ENCODE measurements at regions not wholly inside any gene's neighbourhood (a gene's known extent, or its start where the extent isn't known, plus 50 kb on each side); places are given as distances from the start of the nearest gene placed in this dataset.
A peak's percentile ranks its signal among the peaks of the same experiment; 100 is the strongest.

DNA sequence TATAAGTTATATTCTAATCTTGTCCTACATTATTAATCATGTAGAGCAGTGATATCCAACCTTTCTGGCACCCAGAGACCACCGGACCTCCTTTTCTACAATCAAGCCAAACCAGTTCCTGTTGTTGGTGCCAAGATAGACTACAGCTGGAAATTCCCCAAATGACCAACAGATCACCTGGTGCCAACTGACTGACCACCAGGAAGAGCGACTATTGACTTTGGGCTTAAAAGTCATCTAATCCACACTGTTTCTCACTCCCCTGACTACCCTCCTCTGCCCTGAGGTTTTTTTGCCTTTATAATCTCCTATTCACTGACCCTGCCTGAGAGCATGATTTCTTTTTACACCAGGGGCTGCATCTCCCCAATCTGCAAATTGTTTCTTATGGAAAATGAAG lies 425.2 kb downstream of the TTLL7 start:
- H3K36me3 ChIP-seq (ENCODE audit: insufficient read depth, low read length), result no peaks in the 10 kb centered on the region
- no peak overlapping the region for H2AFZ ChIP-seq (ENCODE audit: low read length)
- H4K20me1 ChIP-seq (ENCODE audit: insufficient read depth, low read length), result no peaks in the 10 kb centered on the region
- no peaks in the 10 kb centered on the region for H3K4me1 ChIP-seq (ENCODE audit: insufficient read depth, low read length)
- TF ChIP-seq, protein P1, sequence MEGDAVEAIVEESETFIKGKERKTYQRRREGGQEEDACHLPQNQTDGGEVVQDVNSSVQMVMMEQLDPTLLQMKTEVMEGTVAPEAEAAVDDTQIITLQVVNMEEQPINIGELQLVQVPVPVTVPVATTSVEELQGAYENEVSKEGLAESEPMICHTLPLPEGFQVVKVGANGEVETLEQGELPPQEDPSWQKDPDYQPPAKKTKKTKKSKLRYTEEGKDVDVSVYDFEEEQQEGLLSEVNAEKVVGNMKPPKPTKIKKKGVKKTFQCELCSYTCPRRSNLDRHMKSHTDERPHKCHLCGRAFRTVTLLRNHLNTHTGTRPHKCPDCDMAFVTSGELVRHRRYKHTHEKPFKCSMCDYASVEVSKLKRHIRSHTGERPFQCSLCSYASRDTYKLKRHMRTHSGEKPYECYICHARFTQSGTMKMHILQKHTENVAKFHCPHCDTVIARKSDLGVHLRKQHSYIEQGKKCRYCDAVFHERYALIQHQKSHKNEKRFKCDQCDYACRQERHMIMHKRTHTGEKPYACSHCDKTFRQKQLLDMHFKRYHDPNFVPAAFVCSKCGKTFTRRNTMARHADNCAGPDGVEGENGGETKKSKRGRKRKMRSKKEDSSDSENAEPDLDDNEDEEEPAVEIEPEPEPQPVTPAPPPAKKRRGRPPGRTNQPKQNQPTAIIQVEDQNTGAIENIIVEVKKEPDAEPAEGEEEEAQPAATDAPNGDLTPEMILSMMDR (IDR thresholded peaks at IDR 0.05; ENCODE audit: extremely low read depth, low read depth, low read length), result no peak
- H3K79me2 ChIP-seq (ENCODE audit: insufficient read depth, low read length), result no peaks in the 10 kb centered on the region
- no peak overlapping the region for H3K4me2 ChIP-seq (ENCODE audit: insufficient read depth, low read length)
- no peaks in the 10 kb centered on the region for H3K9me3 ChIP-seq (ENCODE audit: low read depth, low read length)
- no peak overlapping the region for H3K27ac ChIP-seq (ENCODE audit: low read depth, low read length)
- peak; percentile 3 for DNase-seq (ENCODE audit: insufficient read length, low spot score, missing footprints)
- H3K27me3 ChIP-seq (ENCODE audit: insufficient read depth, low read length), result no peaks in the 10 kb centered on the region
- H3K4me3 ChIP-seq (ENCODE audit: insufficient read depth, low read length), result no peak overlapping the region

DNA sequence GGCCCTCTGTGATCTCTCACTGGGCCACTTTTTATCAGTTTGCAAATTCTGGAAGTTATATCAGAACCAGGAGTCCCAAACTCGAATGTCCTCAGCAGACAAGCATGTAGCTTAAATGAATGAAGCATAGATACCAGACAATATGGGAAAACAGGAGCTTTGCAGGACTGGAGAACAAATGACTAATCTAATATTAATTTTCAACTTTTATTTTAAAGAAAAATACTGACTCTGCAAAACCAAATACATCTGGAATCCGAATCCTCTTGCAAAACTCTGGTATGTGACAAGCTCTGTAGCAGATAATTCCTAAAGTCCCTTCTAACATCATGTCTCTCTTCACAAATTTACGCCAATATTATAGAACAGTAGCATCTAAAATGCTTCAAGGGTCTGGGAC lies 427.4 kb downstream of the TTLL7 start:
- DNase-seq (ENCODE audit: insufficient read length, low spot score, missing footprints), result no peak
- H3K4me1 ChIP-seq (ENCODE audit: insufficient read depth, low read length), result no peaks in the 10 kb centered on the region
- TF ChIP-seq, protein P1 (IDR thresholded peaks at IDR 0.05; ENCODE audit: extremely low read depth, low read depth, low read length), result no peak

DNA sequence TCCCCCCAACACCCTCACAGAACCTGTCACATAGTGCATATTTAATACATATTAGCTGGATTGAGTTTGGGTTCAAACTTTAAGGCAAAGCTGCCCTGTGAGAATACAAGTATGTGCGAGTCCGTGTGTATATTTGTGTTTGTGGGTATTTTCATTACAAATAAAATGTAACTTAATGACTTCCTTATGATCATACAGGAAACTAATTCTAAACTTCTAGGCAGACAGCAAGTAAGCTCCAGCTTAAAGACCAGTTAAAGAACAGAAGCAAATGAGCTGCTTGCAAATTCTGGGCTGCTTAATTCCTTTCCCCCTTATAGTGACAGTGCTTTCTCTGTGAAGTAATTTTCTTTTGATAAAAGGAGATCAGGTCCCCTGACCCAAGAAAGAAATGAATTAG lies 437.6 kb downstream of the TTLL7 start:
- no peak for DNase-seq (ENCODE audit: insufficient read length, low spot score, missing footprints)
- no peak overlapping the region for H2AFZ ChIP-seq (ENCODE audit: low read length)
- H3K27ac ChIP-seq (ENCODE audit: low read depth, low read length), result no peak overlapping the region
- H3K4me3 ChIP-seq (ENCODE audit: insufficient read depth, low read length), result no peak overlapping the region
- H3K4me1 ChIP-seq (ENCODE audit: insufficient read depth, low read length), result no peaks in the 10 kb centered on the region
- no peaks in the 10 kb centered on the region for H3K27me3 ChIP-seq (ENCODE audit: insufficient read depth, low read length)
- H3K4me2 ChIP-seq (ENCODE audit: insufficient read depth, low read length), result no peak overlapping the region
- H3K9me3 ChIP-seq (ENCODE audit: low read depth, low read length), result peaks cover 2% of the 10 kb centered on the region
- no peaks in the 10 kb centered on the region for H4K20me1 ChIP-seq (ENCODE audit: insufficient read depth, low read length)
- TF ChIP-seq, protein P1 (IDR thresholded peaks at IDR 0.05; ENCODE audit: extremely low read depth, low read depth, low read length), result no peak
- H3K79me2 ChIP-seq (ENCODE audit: insufficient read depth, low read length), result no peaks in the 10 kb centered on the region
- no peaks in the 10 kb centered on the region for H3K36me3 ChIP-seq (ENCODE audit: insufficient read depth, low read length)

More for the DNA sequence above, 427.4 kb downstream of the TTLL7 start:
- no peaks in the 10 kb centered on the region for H3K9me3 ChIP-seq (ENCODE audit: low read depth, low read length)
- H3K36me3 ChIP-seq (ENCODE audit: insufficient read depth, low read length), result no peaks in the 10 kb centered on the region
- no peak overlapping the region for H3K4me2 ChIP-seq (ENCODE audit: insufficient read depth, low read length)
- no peak overlapping the region for H2AFZ ChIP-seq (ENCODE audit: low read length)
- no peaks in the 10 kb centered on the region for H4K20me1 ChIP-seq (ENCODE audit: insufficient read depth, low read length)
- no peak overlapping the region for H3K27ac ChIP-seq (ENCODE audit: low read depth, low read length)
- no peak overlapping the region for H3K4me3 ChIP-seq (ENCODE audit: insufficient read depth, low read length)
- H3K79me2 ChIP-seq (ENCODE audit: insufficient read depth, low read length), result no peaks in the 10 kb centered on the region
- no peaks in the 10 kb centered on the region for H3K27me3 ChIP-seq (ENCODE audit: insufficient read depth, low read length)

DNA sequence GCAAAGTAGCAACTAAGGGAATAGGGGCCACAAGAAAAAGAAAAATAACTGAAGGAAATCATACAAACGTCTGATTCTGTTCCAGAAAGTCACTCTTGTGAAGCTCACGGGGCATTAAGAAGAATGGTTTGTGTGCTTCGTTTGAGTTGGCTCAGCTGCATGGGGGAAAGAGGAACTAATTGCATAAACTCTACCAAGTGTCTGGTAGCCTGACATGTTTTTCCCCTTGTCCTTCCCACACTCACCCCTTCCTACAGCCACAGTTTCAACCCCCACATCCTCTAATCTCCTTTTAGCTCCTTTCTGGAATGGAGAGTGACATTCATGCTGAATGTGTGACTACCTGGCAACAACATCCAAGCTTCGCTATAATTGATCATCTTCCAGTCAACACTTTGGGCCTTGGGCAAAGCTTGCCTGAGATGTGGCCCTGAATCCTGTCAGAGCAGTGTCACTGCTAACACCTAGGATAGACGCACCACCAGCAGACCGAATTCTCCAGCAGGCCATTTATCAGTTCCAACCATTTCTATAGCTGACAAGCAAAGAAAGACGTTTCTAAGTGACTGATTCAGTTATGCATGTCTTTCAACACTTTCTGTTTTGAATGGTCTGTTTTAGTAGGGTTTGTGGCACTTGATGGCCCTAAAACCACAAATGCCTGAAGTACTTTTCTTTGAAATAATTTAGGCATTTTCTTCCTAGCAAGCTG lies 439.6 kb downstream of the TTLL7 start:
- DNase-seq (ENCODE audit: insufficient read length, low spot score, missing footprints), result peak; percentile 61
- no peaks in the 10 kb centered on the region for H3K36me3 ChIP-seq (ENCODE audit: insufficient read depth, low read length)
- no peaks in the 10 kb centered on the region for H3K4me1 ChIP-seq (ENCODE audit: insufficient read depth, low read length)
- no peaks in the 10 kb centered on the region for H3K27me3 ChIP-seq (ENCODE audit: insufficient read depth, low read length)
- TF ChIP-seq, protein P1 (IDR thresholded peaks at IDR 0.05; ENCODE audit: extremely low read depth, low read depth, low read length), result no peak
- no peak overlapping the region for H3K27ac ChIP-seq (ENCODE audit: low read depth, low read length)
- H3K9me3 ChIP-seq (ENCODE audit: low read depth, low read length), result peaks cover 2% of the 10 kb centered on the region
- no peak overlapping the region for H3K4me3 ChIP-seq (ENCODE audit: insufficient read depth, low read length)
- no peak overlapping the region for H3K4me2 ChIP-seq (ENCODE audit: insufficient read depth, low read length)
- no peak overlapping the region for H2AFZ ChIP-seq (ENCODE audit: low read length)
- no peaks in the 10 kb centered on the region for H4K20me1 ChIP-seq (ENCODE audit: insufficient read depth, low read length)
- no peaks in the 10 kb centered on the region for H3K79me2 ChIP-seq (ENCODE audit: insufficient read depth, low read length)
